ENCODE measurements at regions not wholly inside any gene's neighbourhood (a gene's known extent, or its start where the extent isn't known, plus 50 kb on each side); places are given as distances from the start of the nearest gene placed in this dataset.

DNA sequence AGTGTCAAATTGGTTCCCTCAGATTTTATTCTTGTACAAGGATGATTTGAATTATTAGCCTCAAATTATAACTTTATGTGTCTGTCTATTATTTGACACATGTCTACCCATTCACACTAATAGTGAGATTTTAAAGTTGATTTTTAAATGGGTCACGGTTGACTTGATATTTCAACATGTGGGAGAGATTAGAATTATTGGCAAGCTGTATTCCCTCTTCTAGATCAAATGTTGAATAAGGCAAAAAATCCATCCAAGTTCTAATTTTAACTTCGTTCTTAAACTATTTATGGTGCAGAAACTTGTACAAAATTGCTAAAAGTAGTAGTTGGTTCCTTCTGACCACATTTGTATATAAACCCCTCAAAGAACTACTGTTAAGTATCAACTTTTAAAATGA is 1498.0 kb downstream of the STIM2 start:
- no peaks in the 10 kb centered on the region for H4K20me1 ChIP-seq (ENCODE audit: insufficient read depth, low read length)
- Mint-ChIP-seq H3K27me3 (ENCODE audit: low read depth, unreplicated experiment) (no peaks in the 10 kb centered on the region), H3K27ac (ENCODE audit: unreplicated experiment) (no peak overlapping the region), H3K4me1 (ENCODE audit: low read depth, unreplicated experiment) (no peaks in the 10 kb centered on the region), H3K9me3 (ENCODE audit: unreplicated experiment) (no peaks in the 10 kb centered on the region), H3K36me3 (ENCODE audit: low read depth, unreplicated experiment) (no peaks in the 10 kb centered on the region), H3K4me3 (ENCODE audit: unreplicated experiment) (no peak overlapping the region)
- no peak for DNase-seq (ENCODE audit: low read depth)
- H3K9ac ChIP-seq (ENCODE audit: low read length), result no peak overlapping the region
- H2AFZ ChIP-seq (ENCODE audit: low read depth, low read length), result no peak overlapping the region
- no peaks in the 10 kb centered on the region for H3K27me3 ChIP-seq (ENCODE audit: insufficient read depth, low read length)
- no peak for TF ChIP-seq CTCF (IDR thresholded peaks at IDR 0.05; ENCODE audit: insufficient read depth, low read depth, low read length)
- no peak for TF ChIP-seq EZH2 (IDR thresholded peaks at IDR 0.05; ENCODE audit: insufficient read depth, low read length)
- FAIRE-seq, result peak; percentile 41
- H3K9me3 ChIP-seq (ENCODE audit: insufficient read depth, low read depth, low read length), result no peaks in the 10 kb centered on the region
- H3K79me2 ChIP-seq (ENCODE audit: insufficient read depth, low read length), result no peaks in the 10 kb centered on the region
- no peak overlapping the region for H3K27ac ChIP-seq (ENCODE audit: low read depth, low read length)
- H3K4me3 ChIP-seq (ENCODE audit: insufficient read depth, low read depth, low read length), result no peak overlapping the region
- no peak overlapping the region for H3K4me2 ChIP-seq (ENCODE audit: low read length)
- H3K4me1 ChIP-seq (ENCODE audit: insufficient read depth, low read length), result no peaks in the 10 kb centered on the region
- H3K36me3 ChIP-seq (ENCODE audit: insufficient read depth, low read length), result no peaks in the 10 kb centered on the region

DNA sequence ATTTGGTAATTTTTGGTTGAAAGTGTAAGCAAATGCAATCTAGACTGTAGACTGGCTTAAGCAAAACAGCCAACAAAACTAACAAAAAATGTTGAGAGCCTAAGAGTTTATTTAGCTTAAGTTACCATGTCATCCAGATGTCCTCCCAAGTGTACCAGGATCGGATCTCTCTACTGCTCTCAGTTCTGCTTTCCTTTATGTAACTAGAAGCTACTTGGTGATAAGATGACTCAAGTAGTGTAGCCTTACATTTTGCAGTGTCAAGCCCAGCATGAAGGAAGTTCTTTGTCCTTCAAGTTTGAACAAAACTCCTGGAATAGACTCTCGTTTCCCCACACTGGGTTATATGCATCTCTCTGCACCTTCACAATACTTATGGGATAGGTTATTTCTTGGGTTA is 1500.0 kb downstream of the STIM2 start:
- H3K4me2 ChIP-seq (ENCODE audit: low read length), result no peak overlapping the region
- H3K4me3 Mint-ChIP-seq (ENCODE audit: unreplicated experiment), result no peak overlapping the region
- FAIRE-seq (peak; percentile 45), DNase-seq (ENCODE audit: low read depth) (no peak)
- H3K36me3 ChIP-seq (ENCODE audit: insufficient read depth, low read length), result no peaks in the 10 kb centered on the region
- no peaks in the 10 kb centered on the region for H3K27me3 Mint-ChIP-seq (ENCODE audit: low read depth, unreplicated experiment)
- H3K4me1 Mint-ChIP-seq (ENCODE audit: low read depth, unreplicated experiment), result no peaks in the 10 kb centered on the region
- H3K36me3 Mint-ChIP-seq (ENCODE audit: low read depth, unreplicated experiment), result no peaks in the 10 kb centered on the region
- no peak overlapping the region for H3K9ac ChIP-seq (ENCODE audit: low read length)
- no peaks in the 10 kb centered on the region for H3K27me3 ChIP-seq (ENCODE audit: insufficient read depth, low read length)
- no peak overlapping the region for H3K27ac ChIP-seq (ENCODE audit: low read depth, low read length)
- no peaks in the 10 kb centered on the region for H3K9me3 Mint-ChIP-seq (ENCODE audit: unreplicated experiment)
- no peak overlapping the region for H2AFZ ChIP-seq (ENCODE audit: low read depth, low read length)
- H4K20me1 ChIP-seq (ENCODE audit: insufficient read depth, low read length), result no peaks in the 10 kb centered on the region
- H3K9me3 ChIP-seq (ENCODE audit: insufficient read depth, low read depth, low read length), result no peaks in the 10 kb centered on the region
- TF ChIP-seq EZH2 (IDR thresholded peaks at IDR 0.05; ENCODE audit: insufficient read depth, low read length), result no peak
- TF ChIP-seq CTCF (IDR thresholded peaks at IDR 0.05; ENCODE audit: insufficient read depth, low read depth, low read length), result no peak
- H3K4me3 ChIP-seq (ENCODE audit: insufficient read depth, low read depth, low read length), result no peak overlapping the region
- no peaks in the 10 kb centered on the region for H3K4me1 ChIP-seq (ENCODE audit: insufficient read depth, low read length)
- no peaks in the 10 kb centered on the region for H3K79me2 ChIP-seq (ENCODE audit: insufficient read depth, low read length)
- no peak overlapping the region for H3K27ac Mint-ChIP-seq (ENCODE audit: unreplicated experiment)

DNA sequence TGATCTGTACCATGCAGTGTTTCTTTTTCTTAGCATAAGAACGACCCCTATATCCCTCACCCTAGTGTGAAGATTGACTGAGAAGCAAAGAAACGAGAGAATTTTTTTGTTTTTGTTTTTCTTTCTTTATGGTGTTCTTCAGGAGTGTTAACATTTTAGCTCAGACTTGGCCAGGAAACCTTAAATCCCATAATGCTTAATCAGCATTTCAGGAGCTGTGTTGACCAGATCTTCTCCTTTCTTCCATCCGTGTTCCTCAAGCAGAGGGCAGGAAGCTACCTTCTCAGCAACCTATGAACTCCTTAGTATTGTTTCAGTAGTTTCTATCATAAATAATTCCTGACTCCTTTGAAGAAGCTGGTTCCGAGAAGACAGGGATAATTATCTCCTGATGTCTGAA is 1501.5 kb downstream of the STIM2 start:
- Mint-ChIP-seq H3K27me3 (ENCODE audit: low read depth, unreplicated experiment) (no peaks in the 10 kb centered on the region), H3K4me3 (ENCODE audit: unreplicated experiment) (no peak overlapping the region), H3K27ac (ENCODE audit: unreplicated experiment) (no peak overlapping the region), H3K36me3 (ENCODE audit: low read depth, unreplicated experiment) (no peaks in the 10 kb centered on the region), H3K9me3 (ENCODE audit: unreplicated experiment) (no peaks in the 10 kb centered on the region), H3K4me1 (ENCODE audit: low read depth, unreplicated experiment) (peaks cover 5% of the 10 kb centered on the region)
- H3K4me2 ChIP-seq (ENCODE audit: low read length), result no peak overlapping the region
- H2AFZ ChIP-seq (ENCODE audit: low read depth, low read length), result no peak overlapping the region
- TF ChIP-seq CTCF (IDR thresholded peaks at IDR 0.05; ENCODE audit: insufficient read depth, low read depth, low read length), result no peak
- H3K9ac ChIP-seq (ENCODE audit: low read length), result no peak overlapping the region
- no peak overlapping the region for H3K4me3 ChIP-seq (ENCODE audit: insufficient read depth, low read depth, low read length)
- FAIRE-seq (no peak), DNase-seq (ENCODE audit: low read depth) (no peak)
- no peaks in the 10 kb centered on the region for H3K36me3 ChIP-seq (ENCODE audit: insufficient read depth, low read length)
- no peaks in the 10 kb centered on the region for H3K4me1 ChIP-seq (ENCODE audit: insufficient read depth, low read length)
- H3K27me3 ChIP-seq (ENCODE audit: insufficient read depth, low read length), result no peaks in the 10 kb centered on the region
- H3K79me2 ChIP-seq (ENCODE audit: insufficient read depth, low read length), result no peaks in the 10 kb centered on the region
- H4K20me1 ChIP-seq (ENCODE audit: insufficient read depth, low read length), result no peaks in the 10 kb centered on the region
- H3K27ac ChIP-seq (ENCODE audit: low read depth, low read length), result no peak overlapping the region
- no peaks in the 10 kb centered on the region for H3K9me3 ChIP-seq (ENCODE audit: insufficient read depth, low read depth, low read length)

All from astrocyte (in vitro differentiated cells and primary cell).